OCI-LY1 (cell line): ENCODE measurements at regions not wholly inside any gene's neighbourhood (a gene's known extent, or its start where the extent isn't known, plus 50 kb on each side); places are given as distances from the start of the nearest gene placed in this dataset.

Source experiments
- EZH2 ChIP-seq: fragments of 200-600 bp; sonication (generic), shearing (Covaris generic); IDR thresholded peaks from 2 replicates; pipeline ENCODE4 v1.8.0; 2017; ENCODE audit warnings: borderline replicate concordance, mixed run types, mild to moderate bottlenecking, antibody characterized with exemption, low read length, moderate library complexity, mixed read lengths
- TF ChIP-seq, protein P1 (sequence below): fragments of 200-600 bp; sonication (generic), shearing (Covaris generic); IDR thresholded peaks from 2 replicates; pipeline ENCODE4 v1.5.1; 2017; ENCODE audit warnings: mild to moderate bottlenecking, antibody characterized with exemption, low read length, moderate library complexity, mixed read lengths

DNA sequence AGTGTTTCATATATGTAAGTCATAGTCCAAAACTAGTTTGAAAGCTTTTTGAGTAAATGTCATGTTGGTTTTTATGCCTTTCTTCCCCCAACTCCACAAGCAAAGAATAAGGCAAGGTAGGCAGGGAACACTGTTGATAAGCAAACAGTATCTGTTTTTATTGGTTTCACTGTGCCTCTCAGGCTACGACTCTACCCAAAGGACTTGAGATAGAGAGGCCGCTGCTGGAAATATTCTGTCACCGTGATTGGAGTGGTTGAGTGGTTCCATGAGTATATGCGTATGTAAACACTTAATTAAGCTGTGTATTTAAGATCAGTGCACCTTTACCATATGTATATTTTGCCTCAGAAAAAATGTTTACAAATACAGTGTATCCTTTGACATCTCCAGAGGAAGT is 138.1 kb upstream of the KIF26B start:
- TF ChIP-seq, protein P1, sequence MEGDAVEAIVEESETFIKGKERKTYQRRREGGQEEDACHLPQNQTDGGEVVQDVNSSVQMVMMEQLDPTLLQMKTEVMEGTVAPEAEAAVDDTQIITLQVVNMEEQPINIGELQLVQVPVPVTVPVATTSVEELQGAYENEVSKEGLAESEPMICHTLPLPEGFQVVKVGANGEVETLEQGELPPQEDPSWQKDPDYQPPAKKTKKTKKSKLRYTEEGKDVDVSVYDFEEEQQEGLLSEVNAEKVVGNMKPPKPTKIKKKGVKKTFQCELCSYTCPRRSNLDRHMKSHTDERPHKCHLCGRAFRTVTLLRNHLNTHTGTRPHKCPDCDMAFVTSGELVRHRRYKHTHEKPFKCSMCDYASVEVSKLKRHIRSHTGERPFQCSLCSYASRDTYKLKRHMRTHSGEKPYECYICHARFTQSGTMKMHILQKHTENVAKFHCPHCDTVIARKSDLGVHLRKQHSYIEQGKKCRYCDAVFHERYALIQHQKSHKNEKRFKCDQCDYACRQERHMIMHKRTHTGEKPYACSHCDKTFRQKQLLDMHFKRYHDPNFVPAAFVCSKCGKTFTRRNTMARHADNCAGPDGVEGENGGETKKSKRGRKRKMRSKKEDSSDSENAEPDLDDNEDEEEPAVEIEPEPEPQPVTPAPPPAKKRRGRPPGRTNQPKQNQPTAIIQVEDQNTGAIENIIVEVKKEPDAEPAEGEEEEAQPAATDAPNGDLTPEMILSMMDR = no peak
- TF ChIP-seq EZH2 = no peak
